T-cell (primary cell): ENCODE measurements at regions not wholly inside any gene's neighbourhood (a gene's known extent, or its start where the extent isn't known, plus 50 kb on each side); places are given as distances from the start of the nearest gene placed in this dataset.

Experiments used
- ATAC-seq, 4 experiments: fragments of 200-7000 bp in 3 of 4; fragments of 150-1000 bp in 1 of 4; cut with Tn5 transposase; replicated peaks in 1 of 4; 1 replicate in 3 of 4; 2 replicates in 1 of 4; pipeline ENCODE4 v1.10.0; 2021; ENCODE audit warnings: moderate library complexity in 3 of 4, mild to moderate bottlenecking in 2 of 4, moderate number of reproducible peaks in 1 of 4
- CTCF ChIA-PET, 2 donors: fragments of 300-600 bp; sonication (Branson Sonifier 250); formaldehyde crosslinking; loops; one replicate each; lab custom pipeline; 2022; ENCODE audit warnings: antibody characterized with exemption in 2 of 2; lab: Charles Lee
- POLR2A ChIA-PET, 2 donors: fragments of 300-600 bp; sonication (Branson Sonifier 250); formaldehyde crosslinking; loops; one replicate each; lab custom pipeline; 2022; ENCODE audit warnings: antibody characterized with exemption in 2 of 2; lab: Charles Lee
- DNase-seq, 35 experiments: peaks; one replicate each; pipeline versions ENCODE4 v3.0.0 to v3.0.0-alpha.2; 2013 to 2023
- H3K27ac ChIP-seq: one replicate; pipeline ENCODE4 v1.5.1; 2013; ENCODE audit warnings: low read length
- H3K27me3 ChIP-seq, 2 experiments: replicated peaks in 1 of 2; 1 replicate in 1 of 2; 2 replicates in 1 of 2; pipeline versions ENCODE4 v1.6.1 to v1.7.0; 2013; ENCODE audit warnings: low read length in 1 of 2, mixed read lengths in 1 of 2; ENCODE audit not compliant: control insufficient read depth in 2 of 2, insufficient read depth in 2 of 2; ENCODE audit errors: extremely low read depth in 1 of 2
- H3K36me3 ChIP-seq, 2 donors: 1 replicate in 1 of 2; 2 replicates in 1 of 2; pipeline versions ENCODE4 v1.6.1 to v1.7.0; 2013; ENCODE audit warnings: low read length in 1 of 2; ENCODE audit not compliant: control insufficient read depth in 2 of 2, insufficient read depth in 1 of 2; ENCODE audit errors: extremely low read depth in 1 of 2
- H3K4me1 ChIP-seq, 2 experiments: 1 replicate in 1 of 2; 2 replicates in 1 of 2; pipeline versions ENCODE4 v1.6.1 to v1.7.0; 2013; ENCODE audit warnings: low read length in 2 of 2, mixed read lengths in 1 of 2; ENCODE audit not compliant: insufficient read depth in 2 of 2, control insufficient read depth in 1 of 2; ENCODE audit errors: extremely low read depth in 1 of 2
- H3K4me3 ChIP-seq, 2 donors: 1 replicate in 1 of 2; 2 replicates in 1 of 2; pipeline versions ENCODE4 v1.5.1 to v1.7.0; 2013; ENCODE audit warnings: mild to moderate bottlenecking in 2 of 2, low read length in 1 of 2, moderate library complexity in 1 of 2; ENCODE audit not compliant: control insufficient read depth in 1 of 2; ENCODE audit errors: extremely low read depth in 1 of 2
- H3K9me3 ChIP-seq: 2 replicates; pipeline ENCODE4 v1.7.0; 2013
- H3K27ac Mint-ChIP-seq, 2 donors: one replicate each; pipeline ENCODE4 v1.8.0; 2020 to 2021; ENCODE audit warnings: mild to moderate bottlenecking in 2 of 2, mixed read lengths in 2 of 2
- H3K27me3 Mint-ChIP-seq, 2 donors: one replicate each; pipeline ENCODE4 v1.8.0; 2021 to 2022; ENCODE audit warnings: mixed read lengths in 2 of 2
- H3K36me3 Mint-ChIP-seq: one replicate; pipeline ENCODE4 v1.8.0; 2021; ENCODE audit warnings: mixed read lengths
- H3K4me1 Mint-ChIP-seq, 3 donors: one replicate each; pipeline ENCODE4 v1.8.0; 2020 to 2022; ENCODE audit warnings: mixed read lengths in 3 of 3, mild to moderate bottlenecking in 1 of 3
- H3K4me3 Mint-ChIP-seq, 3 donors: one replicate each; pipeline ENCODE4 v1.8.0; 2020 to 2022; ENCODE audit warnings: mild to moderate bottlenecking in 3 of 3, mixed read lengths in 3 of 3, moderate library complexity in 3 of 3
- H3K9me3 Mint-ChIP-seq, 3 donors: one replicate each; pipeline ENCODE4 v1.8.0; 2020 to 2022; ENCODE audit warnings: mixed read lengths in 3 of 3
- WGBS: methylation state at CpG from one replicate; pipeline ENCODE4 v1.1.5; 2013; ENCODE audit warnings: missing lambda C conversion rate; ENCODE audit not compliant: insufficient coverage; 5-methylcytosine and 5-hydroxymethylcytosine counted together

DNA sequence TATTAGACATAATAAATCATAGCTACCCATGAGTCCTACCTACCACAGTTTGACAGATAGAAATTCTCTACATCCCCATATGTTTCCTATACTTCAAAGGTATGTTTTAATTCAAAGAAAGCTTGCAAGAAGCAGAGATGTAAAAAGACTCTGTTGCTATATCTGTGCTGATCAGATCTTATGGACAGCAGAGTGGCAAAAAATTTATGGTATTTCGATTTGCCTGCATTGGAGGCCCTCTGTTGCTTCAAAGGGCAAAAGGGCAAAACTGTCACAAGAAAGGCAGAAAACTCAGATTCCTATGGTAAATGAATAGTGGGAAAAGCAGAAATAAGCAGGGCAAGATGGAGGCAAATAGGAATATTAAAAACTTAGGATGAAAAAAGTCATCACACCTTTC is 447.8 kb upstream of the SPHKAP start:
- no peaks in the 10 kb centered on the region for H3K4me1 Mint-ChIP-seq
- no peaks in the 10 kb centered on the region for H3K9me3 ChIP-seq
- CTCF ChIA-PET: no interaction called here
- WGBS: 63% methylated on average over 1 of the region's 1 CpG
- no peak overlapping the region for H3K4me3 Mint-ChIP-seq
- no peak overlapping the region for H3K27ac Mint-ChIP-seq
- POLR2A ChIA-PET: no interaction called here
- H3K27me3 ChIP-seq: no peaks in the 10 kb centered on the region
- H3K4me1 ChIP-seq: no peaks in the 10 kb centered on the region
- H3K9me3 Mint-ChIP-seq: peaks cover 4 to 9% (median 5%) of the 10 kb centered on the region in 3 donors
- ATAC-seq (no peak), DNase-seq (no peak)
- H3K36me3 ChIP-seq: no peaks in the 10 kb centered on the region
- no peaks in the 10 kb centered on the region for H3K27me3 Mint-ChIP-seq
- H3K36me3 Mint-ChIP-seq: no peaks in the 10 kb centered on the region
- H3K4me3 ChIP-seq: no peak overlapping the region
- no peak overlapping the region for H3K27ac ChIP-seq

DNA sequence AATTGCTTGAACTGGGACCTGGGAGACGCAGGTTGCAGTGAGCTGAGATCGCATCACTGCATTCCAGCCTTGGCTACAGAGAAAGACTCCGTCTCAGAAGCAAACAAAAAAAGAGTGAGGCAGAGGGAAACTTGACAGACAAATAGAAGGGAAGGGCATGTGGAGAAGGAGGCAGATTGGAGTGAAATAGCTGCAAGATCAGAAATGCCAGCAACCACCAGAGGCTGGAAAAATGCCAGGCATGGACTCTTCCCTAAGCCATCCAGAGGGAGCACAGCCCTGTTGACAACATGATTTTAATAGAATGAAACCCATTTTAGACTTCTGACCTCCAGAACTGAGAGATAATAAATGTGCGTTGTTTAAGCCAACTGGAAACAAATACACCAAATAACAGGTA is 447.2 kb upstream of the SPHKAP start:
- H3K27me3 ChIP-seq: no peaks in the 10 kb centered on the region
- Mint-ChIP-seq H3K27me3 (no peaks in the 10 kb centered on the region), H3K4me1 (no peaks in the 10 kb centered on the region), H3K36me3 (no peaks in the 10 kb centered on the region), H3K9me3 (peaks cover 4 to 9% (median 5%) of the 10 kb centered on the region in 3 donors), H3K4me3 (no peak overlapping the region), H3K27ac (no peak overlapping the region)
- no peaks in the 10 kb centered on the region for H3K4me1 ChIP-seq
- CTCF ChIA-PET: no interaction called here
- ATAC-seq (no peak), DNase-seq (no peak)
- H3K9me3 ChIP-seq: no peaks in the 10 kb centered on the region
- no peak overlapping the region for H3K27ac ChIP-seq
- POLR2A ChIA-PET: no interaction called here
- 91% methylated on average over 3 of the region's 4 CpGs for WGBS
- H3K4me3 ChIP-seq: no peak overlapping the region
- H3K36me3 ChIP-seq: no peaks in the 10 kb centered on the region

DNA sequence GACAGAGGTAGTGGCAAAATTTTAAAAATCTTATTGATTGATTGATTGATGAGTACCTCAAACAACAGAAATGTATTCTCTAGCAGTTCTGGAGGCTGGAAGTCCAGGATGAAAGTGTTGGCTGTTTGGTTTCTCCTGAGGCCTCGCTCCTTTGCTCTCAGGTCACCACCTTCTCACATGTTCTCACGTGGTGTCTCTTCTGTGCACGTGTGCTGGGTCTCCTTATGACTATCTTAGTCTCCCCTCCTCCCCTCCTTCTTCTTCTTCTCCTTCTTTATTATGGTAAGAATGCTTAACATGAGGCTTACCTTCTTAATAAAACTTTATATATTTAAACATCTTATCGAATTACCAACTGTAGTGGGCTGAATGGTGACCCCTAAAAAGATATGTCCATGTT is 446.0 kb upstream of the SPHKAP start:
- H3K36me3 Mint-ChIP-seq: no peaks in the 10 kb centered on the region
- ATAC-seq (no peak), DNase-seq (no peak)
- H3K27me3 Mint-ChIP-seq: no peaks in the 10 kb centered on the region
- no peaks in the 10 kb centered on the region for H3K4me1 Mint-ChIP-seq
- H3K4me3 Mint-ChIP-seq: no peak overlapping the region
- no peaks in the 10 kb centered on the region for H3K27me3 ChIP-seq
- no peaks in the 10 kb centered on the region for H3K36me3 ChIP-seq
- peaks cover 3 to 9% (median 5%) of the 10 kb centered on the region in 3 donors for H3K9me3 Mint-ChIP-seq
- H3K4me3 ChIP-seq: no peak overlapping the region
- no peak overlapping the region for H3K27ac ChIP-seq
- no peaks in the 10 kb centered on the region for H3K9me3 ChIP-seq
- POLR2A ChIA-PET: no interaction called here
- CTCF ChIA-PET: no interaction called here
- H3K4me1 ChIP-seq: no peaks in the 10 kb centered on the region
- no CpG with 5 or more reads among the region's 4 CpGs for WGBS
- H3K27ac Mint-ChIP-seq: no peak overlapping the region

GRCh38 chr2:228625481-228625880 is 444.0 kb upstream of the SPHKAP start:
- Histone ChIP-seq H3K27ac (no peak overlapping the region), H3K4me3 (no peak overlapping the region), H3K4me1 (no peaks in the 10 kb centered on the region), H3K27me3 (no peaks in the 10 kb centered on the region), H3K36me3 (no peaks in the 10 kb centered on the region), H3K9me3 (no peaks in the 10 kb centered on the region)
- CTCF ChIA-PET: no interaction called here
- POLR2A ChIA-PET: no interaction called here
- H3K36me3 Mint-ChIP-seq: no peaks in the 10 kb centered on the region
- WGBS: no CpG with 5 or more reads among the region's 3 CpGs
- ATAC-seq (no peak), DNase-seq (no peak)
- no peaks in the 10 kb centered on the region for H3K27me3 Mint-ChIP-seq
- H3K9me3 Mint-ChIP-seq: peaks cover 0 to 9% (median 5%) of the 10 kb centered on the region in 3 donors
- H3K4me3 Mint-ChIP-seq: no peak overlapping the region
- H3K4me1 Mint-ChIP-seq: no peaks in the 10 kb centered on the region
- no peak overlapping the region for H3K27ac Mint-ChIP-seq

- no peaks in the 10 kb centered on the region for H3K4me1 ChIP-seq
- no peaks in the 10 kb centered on the region for H3K4me1 Mint-ChIP-seq
- no peak overlapping the region for H3K27ac Mint-ChIP-seq
- H3K4me3 ChIP-seq: no peak overlapping the region
- ChIA-PET CTCF (no interaction called here), POLR2A (no interaction called here)
- no peak overlapping the region for H3K4me3 Mint-ChIP-seq
- H3K36me3 ChIP-seq: no peaks in the 10 kb centered on the region
- ATAC-seq: no peak
- no peak for DNase-seq
- peaks cover 0 to 9% (median 5%) of the 10 kb centered on the region in 3 donors for H3K9me3 Mint-ChIP-seq
- no peaks in the 10 kb centered on the region for H3K27me3 Mint-ChIP-seq
- H3K27ac ChIP-seq: no peak overlapping the region
- no peaks in the 10 kb centered on the region for H3K36me3 Mint-ChIP-seq
- WGBS: no CpG with 5 or more reads among the region's 1 CpG
- H3K27me3 ChIP-seq: no peaks in the 10 kb centered on the region
- H3K9me3 ChIP-seq: no peaks in the 10 kb centered on the region
Measured at GRCh38 chr2:228624733-228625132, 443.2 kb upstream of the SPHKAP start.

DNA sequence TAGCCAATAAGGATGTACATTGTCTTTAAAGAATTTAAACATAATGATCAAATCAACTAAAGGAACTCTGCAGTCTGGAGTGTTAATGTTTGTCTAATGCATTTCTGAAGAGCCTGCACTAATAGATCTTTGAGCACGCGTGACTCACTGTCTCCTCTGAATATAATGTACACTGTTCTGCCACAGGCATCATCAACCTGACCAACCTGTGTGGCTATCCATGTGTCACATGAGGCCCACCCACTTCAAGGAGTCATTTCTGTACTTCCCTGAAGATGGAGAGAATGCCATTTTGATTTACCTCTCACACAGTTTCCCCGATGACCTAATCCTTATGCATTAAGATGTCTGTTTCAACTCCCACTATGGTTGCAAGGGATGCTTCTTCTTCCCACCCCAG is 434.0 kb upstream of the SPHKAP start:
- Mint-ChIP-seq H3K27ac (no peak overlapping the region), H3K4me3 (no peak overlapping the region), H3K9me3 (peaks cover 2 to 6% (median 3%) of the 10 kb centered on the region in 3 donors), H3K36me3 (no peaks in the 10 kb centered on the region), H3K4me1 (no peaks in the 10 kb centered on the region), H3K27me3 (no peaks in the 10 kb centered on the region)
- WGBS: 100% methylated on average over 1 of the region's 3 CpGs
- H3K4me1 ChIP-seq: no peaks in the 10 kb centered on the region
- no peaks in the 10 kb centered on the region for H3K9me3 ChIP-seq
- ChIA-PET POLR2A (no interaction called here), CTCF (no interaction called here)
- no peak overlapping the region for H3K27ac ChIP-seq
- no peak for DNase-seq
- no peaks in the 10 kb centered on the region for H3K27me3 ChIP-seq
- no peaks in the 10 kb centered on the region for H3K36me3 ChIP-seq
- ATAC-seq: no peak
- H3K4me3 ChIP-seq: no peak overlapping the region

DNA sequence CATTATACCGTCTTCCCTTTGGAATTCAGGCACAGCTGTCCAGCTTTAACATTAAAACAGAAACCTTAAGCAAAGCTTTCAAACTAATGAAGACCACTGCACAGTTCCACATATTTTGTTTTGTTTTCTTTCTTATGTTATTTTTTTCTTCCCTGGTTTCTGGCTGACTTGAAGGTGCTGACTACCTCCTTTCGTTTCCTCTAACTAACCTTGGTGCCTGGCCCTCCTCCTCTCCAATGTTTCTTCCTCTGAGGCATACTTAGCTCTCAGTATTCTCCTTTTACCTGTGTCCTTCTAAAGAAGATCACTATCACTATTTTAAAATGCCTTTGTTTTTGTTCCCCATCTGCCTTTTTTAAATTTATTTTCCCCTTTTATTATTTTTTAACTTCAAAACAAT is 433.3 kb upstream of the SPHKAP start:
- Mint-ChIP-seq H3K27ac (no peak overlapping the region), H3K9me3 (peaks cover 2 to 7% (median 3%) of the 10 kb centered on the region in 3 donors), H3K27me3 (no peaks in the 10 kb centered on the region), H3K4me1 (no peaks in the 10 kb centered on the region), H3K4me3 (no peak overlapping the region), H3K36me3 (no peaks in the 10 kb centered on the region)
- Histone ChIP-seq H3K9me3 (no peaks in the 10 kb centered on the region), H3K27ac (no peak overlapping the region), H3K27me3 (no peaks in the 10 kb centered on the region), H3K4me1 (no peaks in the 10 kb centered on the region), H3K36me3 (no peaks in the 10 kb centered on the region), H3K4me3 (no peak overlapping the region)
- ChIA-PET CTCF (no interaction called here), POLR2A (no interaction called here)
- DNase-seq (no peak), ATAC-seq (no peak)
- WGBS: no CpG with 5 or more reads among the region's 2 CpGs
